Right renal cortex interstitium (tissue), 3 donors: ENCODE measurements at regions not wholly inside any gene's neighbourhood (a gene's known extent, or its start where the extent isn't known, plus 50 kb on each side); places are given as distances from the start of the nearest gene placed in this dataset.
"Not testable (repeated sequence)": the region's sequence is repeated elsewhere in the genome, so short reads cannot be mapped to it uniquely, and the experiment has no call there.

Source experiments
- DNase-seq, 3 donors: peaks; one replicate each; pipeline ENCODE4 v3.0.0-alpha.2; 2013; ENCODE audit warnings: low read depth in 3 of 3, low spot score in 2 of 3

- DNase-seq = no peak
Measured at GRCh38 chr7:140283472-140283871, 106.7 kb upstream of the KDM7A start.

GRCh38 chr7:140281960-140282359, 105.2 kb upstream of the KDM7A start:
- no peak for DNase-seq

GRCh38 chr7:140281255-140281654, 104.5 kb upstream of the KDM7A start:
- DNase-seq = no peak

DNA sequence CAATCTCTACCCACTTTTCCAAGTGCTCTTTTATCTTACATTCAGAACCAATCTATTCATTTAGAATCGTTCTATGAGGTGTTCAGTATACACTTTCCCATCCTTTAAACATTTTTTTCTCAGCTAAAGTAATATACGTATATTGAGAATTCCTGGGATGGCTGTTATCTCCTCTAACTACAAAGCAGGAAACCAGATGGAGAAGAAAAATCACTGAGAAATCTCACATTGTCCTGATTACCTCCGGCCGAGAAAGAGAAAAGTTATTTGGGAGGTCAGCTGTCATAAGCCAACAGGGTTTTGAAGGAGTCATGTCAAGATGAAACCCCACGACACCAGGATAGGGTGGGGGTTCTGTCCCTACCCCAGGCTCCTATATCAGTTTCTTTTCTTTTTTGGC, 99.2 kb upstream of the KDM7A start:
- no peak for DNase-seq

GRCh38 chr7:140275069-140275965, 98.5 kb upstream of the KDM7A start:
- peak in 2 of 3 donors; percentile 13 to 19 for DNase-seq

DNA sequence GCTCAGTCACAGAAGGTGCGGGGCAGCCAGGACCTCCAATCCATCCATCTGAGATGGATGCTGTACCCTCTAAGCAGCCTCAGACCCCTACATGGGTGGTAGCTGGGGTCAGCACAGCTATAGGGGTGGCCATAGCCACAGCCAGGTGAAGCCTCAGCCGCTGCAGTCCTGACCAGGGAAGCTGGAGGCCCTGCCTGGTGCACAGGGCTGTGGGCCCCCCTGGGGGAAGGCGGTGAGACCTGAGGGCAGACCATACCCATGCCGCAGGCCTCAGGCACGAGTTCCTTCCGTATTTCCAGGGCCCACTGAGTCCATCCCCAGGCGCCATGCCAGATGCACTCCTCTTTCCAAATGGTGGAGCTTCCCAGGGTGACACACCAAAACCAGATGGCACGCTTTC, 96.6 kb upstream of the KDM7A start:
- no peak for DNase-seq

DNA sequence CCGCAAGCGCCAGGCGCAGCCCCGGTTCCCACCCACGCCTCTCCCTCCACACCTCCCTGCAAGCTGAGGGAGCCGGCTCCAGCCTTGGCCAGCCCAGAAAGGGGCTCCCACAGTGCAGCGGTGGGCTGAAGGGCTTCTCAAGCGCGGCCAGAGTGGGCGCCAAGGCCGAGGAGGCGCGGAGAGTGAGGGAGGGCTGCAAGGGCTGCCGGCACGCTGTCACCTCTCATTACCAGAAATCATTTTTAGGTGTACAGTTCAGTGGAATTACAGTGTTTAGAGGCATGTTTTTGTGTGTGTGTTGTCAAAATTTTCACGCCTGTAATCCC, 94.8 kb upstream of the KDM7A start:
- not testable (repeated sequence) for DNase-seq

DNA sequence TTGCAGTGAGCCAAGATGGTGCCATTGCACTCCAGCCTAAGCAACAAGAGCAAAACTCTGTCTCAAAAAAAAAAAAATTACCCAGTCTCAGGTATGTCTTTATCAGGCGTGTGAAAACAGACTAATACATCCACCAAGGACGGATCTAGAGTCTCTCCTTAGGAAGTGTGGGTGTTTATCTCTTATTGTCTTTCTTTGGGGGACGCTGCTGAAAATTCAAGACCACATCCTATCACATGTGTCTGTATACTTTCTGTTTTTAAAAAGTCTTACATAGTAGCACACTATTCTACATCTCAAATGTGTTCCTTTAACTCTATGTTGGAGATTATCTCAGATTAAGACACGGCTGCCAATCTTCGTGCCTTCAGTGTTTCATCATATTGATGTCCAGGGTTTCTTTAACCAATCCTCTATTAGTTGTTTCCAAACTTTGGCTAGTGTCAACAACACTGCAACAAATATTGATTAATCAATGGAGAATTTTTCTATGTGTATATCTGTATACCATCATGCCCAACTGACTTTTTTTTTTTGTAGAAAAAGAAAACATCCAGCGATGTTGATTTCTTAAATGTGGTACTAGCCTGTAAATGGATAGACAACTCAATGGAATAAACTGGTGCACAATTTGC, 92.3 kb upstream of the KDM7A start:
- no peak for DNase-seq

GRCh38 chr7:140267381-140268226, 90.8 kb upstream of the KDM7A start:
- DNase-seq = no peak

GRCh38 chr7:140263277-140263676, 86.5 kb upstream of the KDM7A start:
- DNase-seq = no peak

- DNase-seq = no peak
Measured at GRCh38 chr7:140262242-140262903, 85.6 kb upstream of the KDM7A start.

GRCh38 chr7:140261522-140261921, 84.7 kb upstream of the KDM7A start:
- DNase-seq = no peak

DNA sequence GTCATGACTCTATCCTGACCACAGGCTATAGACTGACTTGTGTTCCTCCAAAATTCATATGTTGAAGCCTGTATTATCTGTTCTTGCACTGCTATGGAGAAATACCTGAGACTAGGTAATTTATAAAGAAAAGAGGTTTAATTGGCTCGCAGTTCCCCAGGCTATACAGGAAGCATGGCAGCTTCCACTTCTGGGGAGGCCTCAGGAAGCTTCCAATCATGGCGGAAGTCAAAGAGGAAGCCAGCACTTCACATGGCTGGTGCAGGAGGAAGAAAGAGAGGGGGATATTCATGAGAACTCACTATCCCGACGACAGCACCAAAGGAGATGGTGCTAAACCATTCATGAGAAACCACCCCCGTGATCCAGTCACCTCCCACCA, 84.3 kb upstream of the KDM7A start:
- DNase-seq = no peak

- DNase-seq = no peak
Measured at GRCh38 chr7:140260352-140261104, 83.7 kb upstream of the KDM7A start.

DNA sequence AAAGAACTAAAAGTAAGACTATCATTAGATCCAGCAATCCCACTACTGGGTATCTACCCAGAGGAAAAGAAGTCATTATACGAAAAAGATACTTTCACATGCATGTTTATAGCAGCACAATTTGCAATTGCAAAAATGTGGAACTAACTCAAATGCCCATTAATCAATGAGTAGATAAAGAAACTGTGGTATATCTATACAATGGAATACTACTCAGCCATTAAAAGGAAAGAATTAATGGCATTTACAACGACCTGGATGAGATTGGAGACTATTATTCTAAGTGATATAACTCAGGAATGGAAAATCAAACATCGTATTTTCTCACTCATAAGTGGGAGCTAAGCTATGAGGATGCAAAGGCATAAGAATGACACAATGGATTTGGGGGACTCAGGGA, 80.5 kb upstream of the KDM7A start:
- DNase-seq = not testable (repeated sequence)

GRCh38 chr7:140254976-140255375, 78.2 kb upstream of the KDM7A start:
- DNase-seq = not testable (repeated sequence)

GRCh38 chr7:140249036-140249806, 72.4 kb upstream of the KDM7A start:
- DNase-seq = no peak

GRCh38 chr7:140247559-140247958, 70.8 kb upstream of the KDM7A start:
- no peak for DNase-seq

GRCh38 chr7:140245611-140246105, 68.9 kb upstream of the KDM7A start:
- no peak for DNase-seq
